ENCODE measurements at regions not wholly inside any gene's neighbourhood (a gene's known extent, or its start where the extent isn't known, plus 50 kb on each side); places are given as distances from the start of the nearest gene placed in this dataset.
A peak's percentile ranks its signal among the peaks of the same experiment; 100 is the strongest.

GRCh38 chr9:131809941-131810344 is 70.1 kb upstream of the RAPGEF1 start:
- no peak for DNase-seq

- DNase-seq, result no peak
Observed at GRCh38 chr9:131808291-131808690, 68.4 kb upstream of the RAPGEF1 start.

GRCh38 chr9:131807144-131807983 is 67.5 kb upstream of the RAPGEF1 start:
- no peak for DNase-seq

GRCh38 chr9:131805803-131806202 is 65.9 kb upstream of the RAPGEF1 start:
- DNase-seq, result no peak

- DNase-seq, result no peak
Observed at GRCh38 chr9:131804826-131805225, 65.0 kb upstream of the RAPGEF1 start.

- DNase-seq, result no peak
Observed at GRCh38 chr9:131803758-131804411, 64.0 kb upstream of the RAPGEF1 start.

- DNase-seq, result no peak
Observed at GRCh38 chr9:131801810-131802209, 61.9 kb upstream of the RAPGEF1 start.

- no peak for DNase-seq
Observed at GRCh38 chr9:131800843-131801242, 61.0 kb upstream of the RAPGEF1 start.

GRCh38 chr9:131800366-131800765 is 60.5 kb upstream of the RAPGEF1 start:
- no peak for DNase-seq

- DNase-seq, result peak; percentile 59
Observed at GRCh38 chr9:131799177-131799823, 59.4 kb upstream of the RAPGEF1 start.

GRCh38 chr9:131798246-131798645 is 58.4 kb upstream of the RAPGEF1 start:
- no peak for DNase-seq

GRCh38 chr9:131794393-131794792 is 54.5 kb upstream of the RAPGEF1 start:
- DNase-seq, result no peak

- DNase-seq, result no peak
Observed at GRCh38 chr9:131791542-131792254, 51.8 kb upstream of the RAPGEF1 start.
